ENCODE measurements at regions not wholly inside any gene's neighbourhood (a gene's known extent, or its start where the extent isn't known, plus 50 kb on each side); places are given as distances from the start of the nearest gene placed in this dataset.
"Not testable (repeated sequence)": the region's sequence is repeated elsewhere in the genome, so short reads cannot be mapped to it uniquely, and the experiment has no call there.

DNA sequence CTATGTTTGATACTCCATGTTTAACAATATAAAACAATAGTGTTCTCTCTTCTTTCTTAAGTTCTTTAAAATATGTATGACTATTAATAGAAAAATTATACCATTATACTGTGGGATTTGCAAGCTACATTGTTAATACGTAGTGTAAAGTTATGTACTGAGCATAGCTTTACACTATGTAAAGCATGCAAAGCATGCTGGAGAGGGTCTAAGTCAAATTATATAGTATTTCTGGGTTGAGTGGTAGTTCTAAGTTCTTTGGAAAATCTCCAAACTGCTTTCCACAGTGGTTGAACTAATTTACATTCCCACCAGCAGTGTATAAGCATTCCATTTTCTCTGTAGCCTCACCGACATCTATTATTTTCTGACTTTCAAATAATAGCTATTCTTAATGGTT is 253.0 kb downstream of the RAP2B start:
- H2AFZ ChIP-seq = no peak overlapping the region
- 89% methylated on average over 2 of the region's 2 CpGs for WGBS (ENCODE audit: low lambda C conversion rate, missing lambda C conversion rate)
- no peak overlapping the region for H3K4me3 ChIP-seq
- no peaks in the 10 kb centered on the region for H3K79me2 ChIP-seq
- H3K27me3 ChIP-seq = no peaks in the 10 kb centered on the region
- H4K20me1 ChIP-seq (ENCODE audit: insufficient read depth, poor library complexity, severe bottlenecking) = no peaks in the 10 kb centered on the region
- H3K27ac ChIP-seq = no peak overlapping the region
- no peaks in the 10 kb centered on the region for H3K9me3 ChIP-seq (ENCODE audit: low read depth)
- H3K4me1 ChIP-seq (ENCODE audit: insufficient read depth) = no peaks in the 10 kb centered on the region
- H3K4me2 ChIP-seq = no peak overlapping the region
- no peaks in the 10 kb centered on the region for H3K36me3 ChIP-seq (replicated peaks; ENCODE audit: insufficient read depth, low read depth)
- no peak for DNase-seq (ENCODE audit: low spot score)
- TF ChIP-seq, protein P1, sequence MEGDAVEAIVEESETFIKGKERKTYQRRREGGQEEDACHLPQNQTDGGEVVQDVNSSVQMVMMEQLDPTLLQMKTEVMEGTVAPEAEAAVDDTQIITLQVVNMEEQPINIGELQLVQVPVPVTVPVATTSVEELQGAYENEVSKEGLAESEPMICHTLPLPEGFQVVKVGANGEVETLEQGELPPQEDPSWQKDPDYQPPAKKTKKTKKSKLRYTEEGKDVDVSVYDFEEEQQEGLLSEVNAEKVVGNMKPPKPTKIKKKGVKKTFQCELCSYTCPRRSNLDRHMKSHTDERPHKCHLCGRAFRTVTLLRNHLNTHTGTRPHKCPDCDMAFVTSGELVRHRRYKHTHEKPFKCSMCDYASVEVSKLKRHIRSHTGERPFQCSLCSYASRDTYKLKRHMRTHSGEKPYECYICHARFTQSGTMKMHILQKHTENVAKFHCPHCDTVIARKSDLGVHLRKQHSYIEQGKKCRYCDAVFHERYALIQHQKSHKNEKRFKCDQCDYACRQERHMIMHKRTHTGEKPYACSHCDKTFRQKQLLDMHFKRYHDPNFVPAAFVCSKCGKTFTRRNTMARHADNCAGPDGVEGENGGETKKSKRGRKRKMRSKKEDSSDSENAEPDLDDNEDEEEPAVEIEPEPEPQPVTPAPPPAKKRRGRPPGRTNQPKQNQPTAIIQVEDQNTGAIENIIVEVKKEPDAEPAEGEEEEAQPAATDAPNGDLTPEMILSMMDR (IDR thresholded peaks at IDR 0.05; ENCODE audit: poor library complexity) = no peak
- TF ChIP-seq EZH2phosphoT487 (IDR thresholded peaks at IDR 0.05; ENCODE audit: low read depth, severe bottlenecking, unreplicated experiment) (no peak), EZH2 (IDR thresholded peaks at IDR 0.05; ENCODE audit: borderline replicate concordance) (no peak)
- no peaks in the 10 kb centered on the region for H3K9me2 ChIP-seq (replicated peaks; ENCODE audit: insufficient read depth)

DNA sequence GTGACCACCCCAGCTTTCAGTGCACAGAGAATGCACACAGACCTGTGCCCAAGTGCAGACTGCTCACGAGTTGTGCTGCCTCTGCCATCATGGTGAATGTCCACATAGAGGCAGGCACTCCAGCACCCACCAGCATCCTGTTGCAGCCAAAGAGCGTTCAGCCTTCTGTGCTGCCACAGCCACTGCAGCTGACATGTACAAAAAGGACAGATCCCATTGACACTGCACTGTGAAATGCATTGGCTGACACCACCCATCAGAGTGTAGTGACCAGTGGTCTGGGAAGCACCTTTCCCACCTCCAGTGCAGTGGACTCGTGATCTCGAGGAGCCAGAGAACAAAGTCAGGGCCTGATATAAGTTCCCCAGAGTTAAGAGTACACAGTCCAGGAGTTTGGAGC is 260.3 kb downstream of the RAP2B start:
- TF ChIP-seq EZH2 (IDR thresholded peaks at IDR 0.05; ENCODE audit: borderline replicate concordance) = no peak
- TF ChIP-seq, protein P1 (IDR thresholded peaks at IDR 0.05; ENCODE audit: poor library complexity) = no peak
- TF ChIP-seq EZH2phosphoT487 (IDR thresholded peaks at IDR 0.05; ENCODE audit: low read depth, severe bottlenecking, unreplicated experiment) = no peak
- WGBS (ENCODE audit: low lambda C conversion rate, missing lambda C conversion rate) = 94% methylated on average over 4 of the region's 4 CpGs

DNA sequence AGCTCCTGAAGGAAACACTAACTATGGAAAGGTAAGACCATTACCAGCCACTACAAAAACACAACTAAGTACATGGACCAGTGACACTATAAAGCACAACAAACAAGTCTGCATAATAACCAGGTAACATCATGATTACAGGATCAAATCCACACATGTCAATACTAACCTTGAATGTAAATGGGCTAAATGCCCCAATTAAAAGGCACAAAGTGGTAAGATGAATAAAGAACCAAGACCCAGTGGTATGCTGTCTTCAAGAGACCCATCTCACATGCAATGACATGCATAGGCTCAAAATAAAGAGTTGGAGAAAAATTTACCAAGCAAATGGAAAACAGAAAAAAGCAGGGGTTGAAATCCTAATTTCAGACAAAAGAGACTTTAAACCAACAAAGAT is 261.8 kb downstream of the RAP2B start:
- peaks cover 10% of the 10 kb centered on the region for H3K9me3 ChIP-seq (ENCODE audit: low read depth)
- H3K9me2 ChIP-seq (replicated peaks; ENCODE audit: insufficient read depth); DNase-seq (ENCODE audit: low spot score); H3K4me3 ChIP-seq; H3K27me3 ChIP-seq; H2AFZ ChIP-seq; H4K20me1 ChIP-seq (ENCODE audit: insufficient read depth, poor library complexity, severe bottlenecking); H3K4me1 ChIP-seq (ENCODE audit: insufficient read depth); H3K27ac ChIP-seq; H3K4me2 ChIP-seq; H3K36me3 ChIP-seq (replicated peaks; ENCODE audit: insufficient read depth, low read depth); H3K79me2 ChIP-seq: not testable (repeated sequence)

More for the DNA sequence above, 260.3 kb downstream of the RAP2B start:
- no peaks in the 10 kb centered on the region for H3K9me2 ChIP-seq (replicated peaks; ENCODE audit: insufficient read depth)
- H2AFZ ChIP-seq = no peak overlapping the region
- H3K79me2 ChIP-seq = no peaks in the 10 kb centered on the region
- no peak overlapping the region for H3K4me2 ChIP-seq
- no peaks in the 10 kb centered on the region for H3K36me3 ChIP-seq (replicated peaks; ENCODE audit: insufficient read depth, low read depth)
- H3K27me3 ChIP-seq = no peaks in the 10 kb centered on the region
- peaks cover 10% of the 10 kb centered on the region for H3K9me3 ChIP-seq (ENCODE audit: low read depth)
- no peak overlapping the region for H3K4me3 ChIP-seq
- no peaks in the 10 kb centered on the region for H4K20me1 ChIP-seq (ENCODE audit: insufficient read depth, poor library complexity, severe bottlenecking)
- DNase-seq (ENCODE audit: low spot score) = no peak
- no peaks in the 10 kb centered on the region for H3K4me1 ChIP-seq (ENCODE audit: insufficient read depth)
- H3K27ac ChIP-seq = no peak overlapping the region

DNA sequence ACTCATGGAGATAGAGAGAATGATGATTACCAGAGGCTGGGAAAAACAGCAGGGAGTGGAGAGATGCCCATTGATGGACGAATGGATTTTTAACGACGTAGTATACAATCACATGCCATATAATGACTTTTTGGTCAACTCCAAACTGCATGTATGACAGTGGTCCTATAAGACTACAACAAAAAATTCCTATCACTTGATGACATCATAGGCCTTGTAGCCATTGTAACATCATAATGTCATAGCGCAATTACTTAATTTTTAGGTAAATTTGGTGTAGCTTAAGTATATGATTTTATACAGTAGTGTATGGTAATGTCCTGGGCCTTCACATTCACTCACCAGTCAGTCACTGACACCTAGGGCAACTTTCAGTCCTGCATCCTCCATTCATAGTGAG is 264.3 kb downstream of the RAP2B start:
- Histone ChIP-seq H3K4me1 (ENCODE audit: insufficient read depth) (no peaks in the 10 kb centered on the region), H3K79me2 (no peaks in the 10 kb centered on the region), H3K9me3 (ENCODE audit: low read depth) (peaks cover 3% of the 10 kb centered on the region), H3K9me2 (replicated peaks; ENCODE audit: insufficient read depth) (no peaks in the 10 kb centered on the region), H3K27ac (no peak overlapping the region), H3K4me3 (no peak overlapping the region), H3K27me3 (no peaks in the 10 kb centered on the region), H4K20me1 (ENCODE audit: insufficient read depth, poor library complexity, severe bottlenecking) (no peaks in the 10 kb centered on the region), H3K4me2 (no peak overlapping the region), H2AFZ (no peak overlapping the region), H3K36me3 (replicated peaks; ENCODE audit: insufficient read depth, low read depth) (no peaks in the 10 kb centered on the region)
- TF ChIP-seq EZH2phosphoT487 (IDR thresholded peaks at IDR 0.05; ENCODE audit: low read depth, severe bottlenecking, unreplicated experiment) (no peak), EZH2 (IDR thresholded peaks at IDR 0.05; ENCODE audit: borderline replicate concordance) (no peak)
- TF ChIP-seq, protein P1 (IDR thresholded peaks at IDR 0.05; ENCODE audit: poor library complexity) = no peak
- WGBS (ENCODE audit: low lambda C conversion rate, missing lambda C conversion rate) = 85% methylated on average over 4 of the region's 4 CpGs
- DNase-seq (ENCODE audit: low spot score) = no peak
